IPS DF 4.7 (cell line): ENCODE measurements at regions not wholly inside any gene's neighbourhood (a gene's known extent, or its start where the extent isn't known, plus 50 kb on each side); places are given as distances from the start of the nearest gene placed in this dataset.
"Not testable (repeated sequence)": the region's sequence is repeated elsewhere in the genome, so short reads cannot be mapped to it uniquely, and the experiment has no call there.

ENCODE experiments used
- DNase-seq: peaks from one replicate; pipeline ENCODE4 v3.0.0-alpha.2; 2013; ENCODE audit warnings: low spot score; ENCODE audit errors: extremely low read depth

DNA sequence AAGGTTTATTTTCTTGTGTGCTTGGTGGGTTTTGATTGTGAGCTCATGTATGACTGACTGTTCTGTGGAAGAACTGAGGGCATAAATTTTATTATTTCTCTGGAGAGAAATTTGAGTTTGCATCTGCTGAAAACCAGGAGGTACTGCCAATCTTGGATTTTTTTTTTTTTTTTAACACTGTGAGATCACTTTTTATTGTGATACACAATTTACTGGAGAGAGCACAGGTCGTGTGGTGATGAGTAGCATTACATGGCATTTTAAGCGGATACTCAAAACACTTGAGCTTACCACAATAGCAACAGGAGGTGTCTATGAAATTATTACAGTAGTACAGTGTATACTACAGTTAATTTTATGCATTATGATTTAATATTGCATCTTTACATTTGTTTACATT lies 237.4 kb downstream of the MFSD1 start:
- DNase-seq = no peak

DNA sequence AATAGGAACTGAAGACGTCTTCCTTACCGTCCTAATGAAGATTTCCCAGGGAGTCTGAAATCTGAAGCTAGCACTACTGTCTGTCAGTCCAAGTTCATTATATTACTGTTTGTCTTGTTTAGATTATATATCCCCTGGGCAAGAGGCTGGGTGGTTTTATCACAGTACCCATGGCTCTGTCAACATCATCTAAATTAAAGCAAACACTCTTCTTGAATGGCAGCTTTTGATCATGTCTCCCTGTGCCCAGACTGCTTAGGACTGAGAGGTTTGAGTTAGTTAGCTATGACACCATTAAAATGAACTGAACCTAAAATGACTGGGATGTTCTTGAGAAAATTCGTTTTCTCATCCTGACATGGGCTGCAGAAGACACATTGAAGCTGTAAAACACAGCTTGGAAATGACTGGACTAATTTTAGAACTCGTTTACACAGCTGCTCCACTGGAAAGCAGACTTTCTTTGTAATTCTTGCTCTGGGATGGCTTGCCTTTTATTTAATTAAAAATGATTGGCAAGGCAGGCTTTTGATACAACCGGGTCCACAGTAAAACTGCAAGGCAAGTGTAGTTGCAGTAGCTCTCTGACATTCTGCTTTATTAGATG lies 243.5 kb downstream of the MFSD1 start:
- no peak for DNase-seq

DNA sequence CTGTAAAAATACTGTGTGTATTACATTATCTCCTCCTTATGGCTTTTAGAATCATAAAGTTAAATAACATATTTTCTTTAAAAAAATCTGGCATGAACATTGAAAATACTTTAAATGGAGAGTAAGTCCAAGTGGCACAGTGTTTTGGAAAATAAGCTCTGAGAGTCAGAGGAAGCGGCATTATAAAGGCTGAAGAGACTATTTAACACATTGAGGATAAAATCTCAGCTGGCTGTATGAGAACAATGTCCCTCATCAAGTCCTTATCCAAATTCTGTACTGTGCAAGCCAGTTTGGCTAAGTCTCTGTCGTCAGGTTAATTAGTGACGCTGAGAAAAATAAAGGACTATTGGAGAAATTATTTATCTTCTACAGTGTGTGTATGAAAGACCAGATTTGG lies 245.5 kb downstream of the MFSD1 start:
- no peak for DNase-seq

DNA sequence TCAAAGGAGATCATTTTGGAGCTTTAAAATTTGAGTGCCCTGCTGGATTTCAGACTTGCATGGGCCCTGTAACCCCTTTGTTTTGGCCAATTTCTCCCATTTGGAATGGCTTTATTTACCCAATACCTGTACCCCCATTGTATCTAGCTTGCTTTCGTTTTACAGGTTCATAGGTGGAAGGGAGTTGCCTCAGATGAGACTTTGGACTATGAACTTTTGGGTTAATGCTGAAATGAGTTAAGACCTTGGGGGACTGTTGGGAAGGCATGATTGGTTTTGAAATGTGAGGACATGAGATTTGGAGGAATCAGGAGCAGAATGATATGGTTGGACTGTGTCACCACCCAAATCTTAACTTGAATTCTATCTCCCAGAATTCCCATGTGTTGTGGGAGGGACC lies 250.6 kb downstream of the MFSD1 start:
- not testable (repeated sequence) for DNase-seq

DNA sequence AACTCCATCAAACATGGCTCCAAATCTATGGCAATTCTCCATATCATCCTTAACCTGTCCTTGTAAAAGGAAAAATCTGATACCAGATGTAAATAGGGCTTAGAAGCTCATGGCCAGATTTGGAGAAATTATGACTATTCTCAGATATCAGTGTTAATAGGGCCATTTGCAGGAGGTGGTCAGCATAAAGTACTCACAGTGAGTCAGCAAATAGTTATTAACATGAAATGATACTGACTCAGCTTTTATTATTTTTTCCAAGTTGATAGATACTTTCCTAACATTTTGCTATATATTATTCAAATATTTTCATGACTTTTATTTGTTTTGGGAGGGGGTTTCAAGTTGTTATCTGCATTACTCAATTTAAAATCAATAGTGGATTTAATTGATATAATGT lies 255.8 kb downstream of the MFSD1 start:
- DNase-seq = no peak

DNA sequence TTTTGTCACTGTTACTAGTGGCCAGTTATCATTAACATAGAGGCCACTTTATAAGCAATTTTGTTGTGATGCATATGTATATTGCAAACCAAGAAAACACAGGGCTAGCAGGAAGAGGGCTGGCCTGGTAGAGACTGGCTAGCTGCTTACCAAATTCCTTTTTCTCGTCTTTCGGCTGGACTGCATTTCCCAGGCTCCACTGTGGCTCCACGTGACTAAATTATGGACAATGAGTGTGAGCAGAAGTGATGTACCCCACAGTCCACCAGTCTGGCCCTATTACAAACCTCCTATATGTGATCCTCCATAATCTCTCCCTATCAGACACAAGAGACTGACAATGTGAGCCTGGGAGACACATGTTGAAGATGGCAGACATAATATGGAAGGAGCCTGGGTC lies 257.0 kb downstream of the MFSD1 start:
- DNase-seq = no peak

DNA sequence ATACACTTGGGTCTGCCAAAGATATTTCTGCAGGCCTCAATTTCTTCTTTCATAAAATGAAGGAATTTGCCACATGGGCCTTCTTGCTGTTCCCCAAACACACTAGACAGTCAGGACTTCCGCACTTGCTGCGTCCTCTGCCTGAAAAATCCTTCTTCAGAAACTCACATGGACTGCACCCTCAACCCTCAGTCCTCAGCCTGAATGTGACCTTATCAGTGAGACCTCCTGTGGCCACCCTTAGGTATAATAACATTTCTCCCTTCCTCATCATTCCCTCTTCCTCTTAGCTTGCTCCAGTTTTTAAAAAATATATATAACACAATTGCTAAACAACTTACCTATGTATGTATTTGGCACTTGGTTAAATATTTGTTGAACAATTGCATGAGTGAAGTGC lies 257.5 kb downstream of the MFSD1 start:
- DNase-seq = no peak

DNA sequence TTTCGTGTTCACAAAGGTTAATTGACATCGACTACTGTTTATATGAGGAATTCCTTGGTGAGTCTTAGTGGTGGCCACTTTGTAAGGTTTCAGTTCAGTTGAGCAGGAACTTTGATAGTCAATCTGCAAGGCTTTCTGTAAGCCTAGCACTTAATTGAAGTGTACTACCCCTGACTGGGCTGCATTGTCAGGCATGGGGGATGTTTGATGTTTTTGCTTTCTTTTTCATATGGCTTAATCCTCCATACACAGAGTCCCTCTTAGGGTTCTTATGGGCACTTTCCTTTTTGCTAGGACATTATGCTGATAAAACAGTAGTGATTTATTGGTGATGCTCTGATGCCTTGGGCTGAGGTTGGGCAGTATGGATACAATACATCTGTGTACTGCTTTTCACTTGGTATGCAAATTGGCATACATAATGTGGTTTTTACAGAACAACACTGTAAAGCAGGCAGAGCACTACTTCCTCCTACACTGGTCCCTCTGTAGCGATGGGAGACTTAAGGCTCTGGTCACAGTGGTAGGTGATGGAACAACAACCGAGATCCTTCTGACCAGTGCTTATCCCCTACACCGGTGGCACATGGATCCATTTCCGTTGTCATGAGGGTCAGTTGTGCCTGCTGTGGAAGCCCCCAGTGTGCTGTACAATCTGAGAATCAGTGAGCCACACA lies 261.0 kb downstream of the MFSD1 start:
- DNase-seq = no peak

DNA sequence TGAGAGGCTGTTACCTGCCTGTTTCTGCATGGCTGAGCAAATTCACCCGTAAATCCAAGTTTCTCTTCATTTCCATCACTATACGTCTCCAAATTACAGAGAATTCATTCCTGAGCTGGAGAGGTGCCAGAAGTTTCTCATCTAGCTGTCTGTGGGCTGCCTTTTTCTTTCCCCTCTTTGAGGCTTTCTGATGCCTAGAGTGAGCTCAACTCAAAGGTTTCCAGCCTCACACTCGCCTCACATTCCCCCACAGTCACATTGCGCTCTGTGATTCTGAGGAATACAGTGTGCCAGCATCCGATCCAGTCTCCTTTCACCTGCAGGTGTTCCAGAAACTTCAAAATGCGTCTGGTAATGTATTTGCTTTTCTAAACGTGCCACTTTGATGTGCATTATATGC lies 267.2 kb downstream of the MFSD1 start, which contains the start of gene IQCJ:
TSS of gene IQCJ (plus strand) at position 229 of the 400 bp plus-strand sequence.
- no peak for DNase-seq

DNA sequence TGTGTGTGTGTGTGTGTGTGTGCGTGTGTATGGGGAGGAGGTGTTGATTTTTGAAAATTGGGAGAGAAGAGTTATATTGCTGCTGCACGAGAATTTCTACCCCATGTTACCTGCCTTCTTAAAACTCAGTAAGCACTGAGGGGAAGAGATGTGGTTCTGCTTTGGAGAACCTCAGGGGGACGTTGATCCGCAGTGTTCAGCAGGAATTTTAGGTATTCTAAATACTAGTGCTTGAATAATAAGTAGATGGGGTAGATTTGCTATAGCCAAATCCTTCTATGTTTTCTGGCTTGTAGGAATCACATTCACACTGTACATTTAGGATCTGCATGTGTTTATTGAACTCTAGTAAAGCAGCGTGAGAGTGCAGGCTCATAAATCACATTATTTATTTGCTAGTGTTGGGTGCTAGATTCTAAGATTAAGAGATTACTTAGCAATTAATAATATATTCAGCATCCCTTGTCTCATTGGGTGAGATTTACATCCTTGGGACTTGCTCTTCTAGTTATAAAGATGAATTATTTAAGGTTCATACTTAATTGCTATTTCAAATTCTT lies 268.1 kb downstream of the MFSD1 start:
- no peak for DNase-seq

DNA sequence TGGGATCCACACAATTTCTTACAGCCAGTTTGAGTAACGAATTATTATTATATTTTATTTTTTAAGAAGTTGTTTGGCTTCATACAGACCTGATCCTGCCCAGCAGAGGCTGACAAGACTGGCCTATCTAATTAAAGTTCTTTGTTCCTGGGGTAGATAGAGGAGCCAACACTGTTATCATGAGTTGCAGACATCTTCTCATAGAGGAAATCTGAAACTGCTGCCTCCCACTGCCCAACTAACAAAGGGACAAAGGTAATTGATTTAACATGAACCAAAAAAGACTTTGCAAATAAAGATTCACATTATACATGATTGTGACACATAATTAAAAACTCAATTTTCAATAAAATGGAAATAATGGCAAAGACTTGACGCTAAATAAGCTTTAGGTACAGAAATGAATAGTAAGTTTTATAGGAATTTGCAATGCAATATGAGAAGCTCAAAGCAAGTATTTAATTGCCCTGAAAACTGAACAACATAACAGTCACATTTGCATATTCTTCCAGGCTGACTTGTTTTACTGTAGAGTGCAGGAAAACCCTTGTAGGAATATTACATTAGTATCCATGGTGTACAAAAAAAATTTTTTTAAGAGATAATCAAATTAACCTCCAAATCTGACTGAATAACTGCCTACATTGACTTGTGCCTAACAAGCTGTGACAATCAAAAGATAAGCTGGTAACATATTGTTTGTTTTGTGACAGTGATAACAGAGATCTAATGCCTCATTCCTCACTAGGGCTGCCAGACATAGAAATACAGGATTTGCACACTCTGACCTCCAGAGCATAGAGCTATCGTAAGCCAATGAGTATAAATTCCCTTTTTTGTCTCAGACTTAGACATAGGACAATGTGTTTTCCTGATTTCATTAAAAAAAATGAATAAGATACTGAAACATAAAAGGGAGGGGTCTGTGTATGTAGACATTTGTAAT lies 273.2 kb downstream of the MFSD1 start:
- no peak for DNase-seq

DNA sequence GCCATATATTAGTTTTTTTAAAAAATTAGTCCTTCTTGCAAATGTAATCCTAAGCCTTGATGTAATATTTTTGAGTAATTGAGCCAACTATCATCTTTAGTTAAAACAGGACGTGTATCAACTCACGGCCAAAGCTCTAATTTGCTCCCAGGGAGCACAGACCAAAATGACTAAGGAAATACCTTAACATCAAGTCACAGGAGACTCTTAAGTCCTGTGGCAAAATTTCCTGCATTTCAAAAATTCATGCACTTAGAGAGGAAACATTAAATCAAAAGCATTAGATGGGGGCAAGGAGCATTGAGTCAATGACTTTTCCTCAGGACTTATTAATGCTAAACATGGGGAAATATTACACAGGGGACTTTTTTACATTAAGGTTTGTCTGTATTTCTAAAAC lies 276.0 kb downstream of the MFSD1 start:
- no peak for DNase-seq

DNA sequence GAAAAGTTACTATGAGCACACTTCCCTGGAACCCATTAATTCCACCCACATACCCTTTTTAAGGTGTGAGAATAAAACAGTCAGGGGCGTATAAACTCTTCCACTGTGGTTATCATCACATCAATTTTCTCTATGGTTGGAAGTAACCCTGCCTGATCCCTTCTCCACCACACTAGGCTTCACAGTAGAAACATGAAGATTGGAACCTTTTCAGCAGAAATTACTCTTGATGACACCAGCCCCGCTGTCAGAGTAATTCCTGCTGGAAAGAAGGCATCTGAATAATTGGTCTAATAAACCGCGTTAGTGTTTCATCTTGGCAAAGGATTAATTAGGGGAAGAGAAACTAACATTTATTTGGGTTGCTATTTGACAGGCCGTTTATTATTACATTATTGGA lies 278.4 kb downstream of the MFSD1 start:
- DNase-seq = no peak

DNA sequence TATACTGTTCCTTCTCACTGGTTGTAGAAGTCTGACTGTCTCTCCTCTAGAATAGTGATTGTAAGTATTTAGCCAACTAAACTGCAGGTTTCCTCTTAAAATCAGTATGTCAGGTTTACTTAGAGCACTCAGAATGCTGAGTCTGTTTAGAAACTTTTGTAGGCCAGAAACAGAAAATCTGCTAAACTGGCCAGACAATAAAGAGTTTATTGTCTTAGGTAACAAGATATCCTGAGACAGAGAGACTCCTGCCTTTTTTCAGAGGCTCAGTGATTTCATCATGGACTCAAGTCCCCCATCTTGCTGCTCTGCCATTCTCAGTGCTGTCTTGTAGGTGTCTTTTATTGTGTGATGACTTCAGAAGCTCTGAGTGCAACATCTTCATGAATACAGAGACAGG lies 279.0 kb downstream of the MFSD1 start:
- DNase-seq = no peak

DNA sequence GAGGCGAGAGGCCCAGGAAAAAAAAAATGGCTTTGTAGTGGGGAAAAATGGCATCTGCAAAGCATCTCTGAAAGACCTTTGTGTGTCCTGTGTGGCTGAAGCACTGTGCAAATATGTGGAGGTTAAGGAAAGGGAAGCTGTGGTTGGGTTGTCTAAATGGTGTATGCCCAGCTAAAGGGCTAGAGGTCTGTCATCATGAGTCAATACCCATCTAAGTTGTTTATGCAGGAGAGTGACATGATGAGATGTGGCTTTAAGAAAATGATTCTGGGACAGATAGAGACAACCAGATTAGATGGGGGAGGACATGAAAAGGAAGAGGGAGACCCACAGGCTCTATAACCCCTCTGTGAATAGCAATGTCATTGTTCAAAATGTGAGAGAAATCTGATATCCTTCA lies 280.7 kb downstream of the MFSD1 start:
- no peak for DNase-seq

DNA sequence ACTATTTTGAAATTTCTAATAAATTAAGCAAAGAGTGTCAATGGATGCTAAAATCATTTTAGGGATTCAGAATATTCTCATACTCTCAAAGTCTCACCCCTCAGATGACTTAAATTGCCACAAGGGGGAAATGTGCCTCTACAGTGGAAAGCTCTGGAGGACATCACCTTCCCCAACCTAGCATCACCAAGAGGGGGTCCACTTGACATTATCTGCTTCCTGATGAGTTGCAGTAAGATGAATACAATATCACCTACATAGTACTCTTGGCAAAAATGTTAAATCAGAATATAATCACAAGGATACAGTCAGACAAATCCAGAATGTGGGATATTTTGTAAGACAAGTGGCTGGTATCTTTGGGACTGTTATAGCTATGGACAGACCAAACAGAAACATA lies 290.1 kb downstream of the MFSD1 start:
- no peak for DNase-seq

DNA sequence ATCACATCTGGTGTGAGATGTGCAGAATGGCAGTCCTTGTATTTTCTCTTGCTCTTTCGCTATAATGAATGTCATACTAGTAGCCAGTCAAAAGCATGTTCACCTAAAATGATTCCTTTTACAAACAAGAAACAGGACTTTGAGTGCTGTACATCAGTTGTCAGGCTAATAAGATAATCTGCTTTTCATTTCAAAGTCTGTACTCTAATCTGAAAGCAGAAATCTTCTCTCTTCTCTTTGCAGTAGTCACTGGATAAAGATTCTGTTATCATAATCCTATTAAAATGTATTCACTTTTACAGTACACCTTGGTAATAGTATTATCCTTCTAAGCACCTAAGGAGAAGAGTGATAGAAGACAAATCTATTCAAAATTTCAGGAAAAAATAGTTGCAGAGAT lies 300.1 kb downstream of the MFSD1 start:
- no peak for DNase-seq

DNA sequence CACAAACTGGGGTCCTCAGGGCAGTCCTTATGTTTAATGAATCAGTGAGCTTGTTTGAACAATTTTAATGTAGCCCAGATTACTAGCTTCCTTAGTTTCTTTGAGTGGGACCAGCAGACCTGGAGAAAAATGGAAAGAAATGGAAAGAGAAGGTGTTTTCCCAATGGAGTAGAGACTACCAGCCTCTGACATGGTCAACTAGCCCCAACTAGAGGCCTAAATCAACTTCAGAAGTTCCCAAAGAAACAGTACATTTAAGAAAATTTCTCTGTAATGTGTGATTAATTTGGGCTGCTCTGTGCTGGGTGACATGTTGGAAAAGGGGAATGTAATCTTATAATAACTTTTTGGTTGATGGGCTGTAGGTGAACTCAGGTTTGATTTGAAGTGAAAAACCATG lies 310.9 kb downstream of the MFSD1 start:
- no peak for DNase-seq

DNA sequence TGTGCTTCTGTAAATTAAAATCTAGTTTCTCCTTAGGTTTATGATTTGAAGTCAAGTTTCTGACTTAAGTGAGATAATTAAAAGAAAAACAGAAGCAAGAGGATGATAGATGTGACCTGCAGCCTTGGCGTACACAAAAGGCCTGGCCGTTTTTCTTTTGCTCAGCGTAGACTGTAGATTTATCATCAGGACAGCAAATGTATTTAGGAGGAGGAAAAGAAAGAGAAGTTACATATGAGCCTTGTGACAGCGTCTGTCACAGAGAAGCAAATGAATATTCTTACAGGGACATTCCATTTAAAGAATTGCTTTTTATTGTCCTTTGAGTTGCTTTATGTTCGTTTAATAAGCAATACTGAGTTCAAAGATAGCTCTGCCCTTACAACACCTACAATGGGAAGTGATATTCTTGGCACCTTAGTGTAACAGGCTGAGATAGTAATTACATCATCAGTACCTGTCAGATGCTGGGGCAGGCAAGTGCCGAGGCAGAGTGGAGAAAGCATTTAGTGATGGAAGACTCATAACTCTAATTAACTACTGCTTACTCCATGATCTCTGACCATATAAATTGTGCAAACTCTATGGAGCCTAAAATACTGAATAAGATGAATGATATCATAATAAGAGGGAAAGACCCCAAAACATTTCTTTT lies 311.5 kb downstream of the MFSD1 start:
- DNase-seq = no peak

DNA sequence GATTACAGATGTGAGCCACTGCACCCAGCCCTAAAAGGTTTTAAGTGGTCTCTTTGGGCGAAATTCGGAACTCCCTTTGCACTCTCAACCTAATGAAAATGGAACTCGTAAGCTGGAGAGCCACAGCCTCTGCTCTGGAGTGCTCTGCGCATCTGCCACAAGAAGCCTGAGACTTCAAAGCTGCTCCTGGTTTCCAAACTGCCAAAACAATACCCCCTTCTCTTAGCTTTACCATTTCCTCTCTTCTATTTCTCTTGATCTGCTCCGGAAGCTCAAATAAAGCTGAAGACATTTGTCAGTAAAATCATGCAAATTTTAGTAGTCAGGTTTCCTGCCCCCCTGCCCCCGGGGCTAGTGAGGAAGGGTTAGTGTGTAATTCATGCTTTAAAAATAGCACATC lies 312.7 kb downstream of the MFSD1 start:
- DNase-seq = no peak

DNA sequence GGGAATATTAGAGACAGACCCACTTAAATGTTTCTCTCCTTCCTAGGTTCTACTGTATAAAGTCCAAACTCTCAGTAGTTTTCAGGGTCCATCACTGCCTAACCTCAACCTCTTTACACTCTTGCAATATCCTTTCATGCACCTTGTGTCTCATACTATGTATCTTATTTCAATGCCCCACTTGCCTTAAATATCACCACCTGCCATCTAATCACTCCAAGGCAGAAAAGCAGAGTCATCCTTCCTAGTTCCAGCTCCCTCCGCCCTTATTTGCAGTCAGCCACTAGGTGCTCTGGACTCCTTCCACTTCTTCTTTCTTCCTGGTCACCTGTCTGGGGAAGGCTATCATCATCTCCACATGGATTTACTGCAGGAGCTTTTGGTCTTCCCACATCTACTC lies 322.0 kb downstream of the MFSD1 start:
- DNase-seq = no peak
